Astrocyte (in vitro differentiated cells and primary cell): ENCODE measurements at regions not wholly inside any gene's neighbourhood (a gene's known extent, or its start where the extent isn't known, plus 50 kb on each side); places are given as distances from the start of the nearest gene placed in this dataset.

Experiments used
- DNase-seq: peaks from one replicate; pipeline ENCODE4 v3.0.0-alpha.2; 2010; ENCODE audit warnings: low read depth
- FAIRE-seq: peaks from 2 replicates; lab custom pipeline; 2011; peaks lifted over from hg19 to GRCh38; lab: Jason Lieb, UNC
- H2AFZ ChIP-seq: 2 replicates; pipeline ENCODE4 v1.6.0; 2012; ENCODE audit warnings: low read depth, low read length, inconsistent platforms
- H3K27ac ChIP-seq: 2 replicates; pipeline ENCODE4 v1.5.1; 2011; ENCODE audit warnings: low read depth, low read length, inconsistent platforms
- H3K27me3 ChIP-seq: 2 replicates; pipeline ENCODE4 v1.6.0; 2011; ENCODE audit warnings: low read length, inconsistent platforms; ENCODE audit not compliant: insufficient read depth
- H3K36me3 ChIP-seq: 2 replicates; pipeline ENCODE4 v1.5.1; 2011; ENCODE audit warnings: low read length, inconsistent platforms; ENCODE audit not compliant: insufficient read depth
- H3K4me1 ChIP-seq: 2 replicates; pipeline ENCODE4 v1.5.1; 2011; ENCODE audit warnings: low read length, inconsistent platforms; ENCODE audit not compliant: insufficient read depth
- H3K4me2 ChIP-seq: 2 replicates; pipeline ENCODE4 v1.6.0; 2012; ENCODE audit warnings: low read length, inconsistent platforms
- H3K4me3 ChIP-seq: 2 replicates; pipeline ENCODE4 v1.5.1; 2011; ENCODE audit warnings: low read depth, mild to moderate bottlenecking, low read length, inconsistent platforms; ENCODE audit not compliant: insufficient read depth
- H3K79me2 ChIP-seq: 2 replicates; pipeline ENCODE4 v1.6.0; 2012; ENCODE audit warnings: mild to moderate bottlenecking, low read length, inconsistent platforms; ENCODE audit not compliant: insufficient read depth
- H3K9ac ChIP-seq: 2 replicates; pipeline ENCODE4 v1.6.0; 2012; ENCODE audit warnings: mild to moderate bottlenecking, low read length, inconsistent platforms
- H3K9me3 ChIP-seq: 2 replicates; pipeline ENCODE4 v1.5.1; 2012; ENCODE audit warnings: low read depth, mild to moderate bottlenecking, low read length, inconsistent platforms; ENCODE audit not compliant: insufficient read depth
- H4K20me1 ChIP-seq: 2 replicates; pipeline ENCODE4 v1.6.0; 2012; ENCODE audit warnings: low read length, inconsistent platforms; ENCODE audit not compliant: insufficient read depth
- H3K27ac Mint-ChIP-seq: one replicate; pipeline ENCODE4 v1.8.0; 2021; ENCODE audit warnings: mild to moderate bottlenecking, mixed read lengths; ENCODE audit not compliant: unreplicated experiment
- H3K27me3 Mint-ChIP-seq: one replicate; pipeline ENCODE4 v1.8.0; 2021; ENCODE audit warnings: low read depth, mixed read lengths; ENCODE audit not compliant: unreplicated experiment
- H3K36me3 Mint-ChIP-seq: one replicate; pipeline ENCODE4 v1.8.0; 2021; ENCODE audit warnings: low read depth, mixed read lengths; ENCODE audit not compliant: unreplicated experiment
- H3K4me1 Mint-ChIP-seq: one replicate; pipeline ENCODE4 v1.8.0; 2021; ENCODE audit warnings: low read depth, mixed read lengths; ENCODE audit not compliant: unreplicated experiment
- H3K4me3 Mint-ChIP-seq: one replicate; pipeline ENCODE4 v1.8.0; 2021; ENCODE audit warnings: mild to moderate bottlenecking, moderate library complexity, mixed read lengths; ENCODE audit not compliant: unreplicated experiment
- H3K9me3 Mint-ChIP-seq: one replicate; pipeline ENCODE4 v1.8.0; 2021; ENCODE audit warnings: mild to moderate bottlenecking, mixed read lengths; ENCODE audit not compliant: unreplicated experiment
- EZH2 ChIP-seq: IDR thresholded peaks from 2 replicates; pipeline ENCODE4 v1.6.1; 2012; ENCODE audit warnings: mild to moderate bottlenecking, low read length, inconsistent platforms; ENCODE audit not compliant: insufficient read depth
- TF ChIP-seq, protein P1 (sequence below): IDR thresholded peaks from 2 replicates; pipeline ENCODE4 v1.5.1; 2011; ENCODE audit warnings: low read depth, mild to moderate bottlenecking, inconsistent platforms, low read length, moderate library complexity; ENCODE audit not compliant: insufficient read depth

DNA sequence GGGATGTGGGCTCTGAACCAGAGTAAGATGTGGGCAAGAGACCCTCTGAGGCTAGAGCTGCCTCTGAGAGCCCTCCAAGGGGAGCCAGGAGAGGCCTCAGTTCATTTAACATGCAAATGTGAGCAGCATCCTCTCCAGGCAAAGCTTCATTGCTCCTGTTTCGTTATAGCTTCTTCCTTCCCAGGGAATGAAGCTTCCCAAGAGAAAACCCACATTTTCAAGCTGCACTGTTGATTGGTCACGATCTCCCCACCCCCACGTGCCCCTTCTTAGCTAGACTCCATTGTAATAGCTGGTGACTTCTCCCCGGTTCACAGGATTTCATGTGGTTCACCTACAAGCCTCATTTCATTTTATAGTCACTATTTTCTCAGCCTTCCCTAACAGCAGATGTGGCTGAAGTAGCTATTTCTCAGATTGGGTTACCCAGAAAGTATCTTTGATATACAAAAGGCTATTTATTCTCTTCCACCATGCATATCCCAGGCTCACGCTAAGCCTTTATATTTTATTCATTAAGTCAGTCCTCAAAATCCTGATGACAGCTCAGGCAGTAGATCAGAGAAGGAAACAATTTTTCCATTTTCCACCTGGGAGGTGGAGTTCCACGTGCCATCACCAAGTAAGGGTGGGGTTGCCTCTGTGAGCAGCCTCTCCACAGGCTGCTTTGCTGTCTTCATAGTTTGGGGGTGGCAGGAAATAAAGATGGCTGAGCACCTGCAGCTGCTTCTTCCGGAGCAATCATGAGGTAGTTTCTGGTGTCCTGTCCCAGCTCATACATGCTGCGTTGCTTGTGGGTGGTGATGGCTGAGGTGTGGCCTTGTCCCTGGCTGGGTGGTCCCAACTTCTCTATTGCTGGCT, 178.3 kb upstream of the RAB4A start:
- H2AFZ ChIP-seq, result no peak overlapping the region

DNA sequence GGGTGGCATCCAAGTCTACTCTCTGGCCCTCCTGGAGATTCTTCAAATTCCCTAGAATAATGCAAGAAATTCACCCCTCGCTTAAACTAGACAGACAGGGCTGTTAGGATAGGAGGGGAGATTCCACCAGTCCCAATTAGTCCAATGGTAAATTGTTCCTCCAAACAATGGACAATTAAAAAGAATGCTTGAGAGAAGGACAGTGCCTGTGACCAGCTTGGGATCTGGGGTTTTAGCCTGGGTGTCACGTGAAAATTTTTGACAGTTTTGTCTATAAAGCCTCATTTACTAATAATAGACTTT, 177.7 kb upstream of the RAB4A start:
- Histone ChIP-seq H3K27me3 (peaks cover 2% of the 10 kb centered on the region), H2AFZ (no peak overlapping the region), H3K4me3 (no peak overlapping the region), H3K9ac (no peak overlapping the region), H3K79me2 (no peaks in the 10 kb centered on the region), H3K4me1 (no peaks in the 10 kb centered on the region), H3K9me3 (no peaks in the 10 kb centered on the region), H3K36me3 (no peaks in the 10 kb centered on the region), H3K4me2 (no peak overlapping the region), H4K20me1 (no peaks in the 10 kb centered on the region), H3K27ac (no peak overlapping the region)
- peaks cover 26% of the 10 kb centered on the region for H3K27me3 Mint-ChIP-seq
- peaks cover 2% of the 10 kb centered on the region for H3K36me3 Mint-ChIP-seq
- H3K27ac Mint-ChIP-seq, result no peak overlapping the region
- H3K4me1 Mint-ChIP-seq, result peaks cover 23% of the 10 kb centered on the region
- H3K9me3 Mint-ChIP-seq, result peaks cover 1% of the 10 kb centered on the region
- TF ChIP-seq, protein P1, sequence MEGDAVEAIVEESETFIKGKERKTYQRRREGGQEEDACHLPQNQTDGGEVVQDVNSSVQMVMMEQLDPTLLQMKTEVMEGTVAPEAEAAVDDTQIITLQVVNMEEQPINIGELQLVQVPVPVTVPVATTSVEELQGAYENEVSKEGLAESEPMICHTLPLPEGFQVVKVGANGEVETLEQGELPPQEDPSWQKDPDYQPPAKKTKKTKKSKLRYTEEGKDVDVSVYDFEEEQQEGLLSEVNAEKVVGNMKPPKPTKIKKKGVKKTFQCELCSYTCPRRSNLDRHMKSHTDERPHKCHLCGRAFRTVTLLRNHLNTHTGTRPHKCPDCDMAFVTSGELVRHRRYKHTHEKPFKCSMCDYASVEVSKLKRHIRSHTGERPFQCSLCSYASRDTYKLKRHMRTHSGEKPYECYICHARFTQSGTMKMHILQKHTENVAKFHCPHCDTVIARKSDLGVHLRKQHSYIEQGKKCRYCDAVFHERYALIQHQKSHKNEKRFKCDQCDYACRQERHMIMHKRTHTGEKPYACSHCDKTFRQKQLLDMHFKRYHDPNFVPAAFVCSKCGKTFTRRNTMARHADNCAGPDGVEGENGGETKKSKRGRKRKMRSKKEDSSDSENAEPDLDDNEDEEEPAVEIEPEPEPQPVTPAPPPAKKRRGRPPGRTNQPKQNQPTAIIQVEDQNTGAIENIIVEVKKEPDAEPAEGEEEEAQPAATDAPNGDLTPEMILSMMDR, result no peak
- no peak for TF ChIP-seq EZH2
- no peak for FAIRE-seq
- H3K4me3 Mint-ChIP-seq, result no peak overlapping the region
- no peak for DNase-seq

More for the DNA sequence above, 178.3 kb upstream of the RAB4A start:
- DNase-seq (no peak), FAIRE-seq (no peak)
- Mint-ChIP-seq H3K9me3 (peaks cover 1% of the 10 kb centered on the region), H3K27me3 (peaks cover 26% of the 10 kb centered on the region), H3K27ac (no peak overlapping the region), H3K4me3 (no peak overlapping the region), H3K4me1 (peaks cover 23% of the 10 kb centered on the region), H3K36me3 (peaks cover 2% of the 10 kb centered on the region)
- no peak overlapping the region for H3K9ac ChIP-seq
- H3K79me2 ChIP-seq, result no peaks in the 10 kb centered on the region
- no peak overlapping the region for H3K4me3 ChIP-seq
- TF ChIP-seq, protein P1, result no peak
- no peak for TF ChIP-seq EZH2
- no peaks in the 10 kb centered on the region for H3K4me1 ChIP-seq
- H4K20me1 ChIP-seq, result no peaks in the 10 kb centered on the region
- no peaks in the 10 kb centered on the region for H3K36me3 ChIP-seq
- no peaks in the 10 kb centered on the region for H3K9me3 ChIP-seq
- H3K27me3 ChIP-seq, result peaks cover 2% of the 10 kb centered on the region
- no peak overlapping the region for H3K4me2 ChIP-seq
- no peak overlapping the region for H3K27ac ChIP-seq
